ENCODE measurements at regions not wholly inside any gene's neighbourhood (a gene's known extent, or its start where the extent isn't known, plus 50 kb on each side); places are given as distances from the start of the nearest gene placed in this dataset.

DNA sequence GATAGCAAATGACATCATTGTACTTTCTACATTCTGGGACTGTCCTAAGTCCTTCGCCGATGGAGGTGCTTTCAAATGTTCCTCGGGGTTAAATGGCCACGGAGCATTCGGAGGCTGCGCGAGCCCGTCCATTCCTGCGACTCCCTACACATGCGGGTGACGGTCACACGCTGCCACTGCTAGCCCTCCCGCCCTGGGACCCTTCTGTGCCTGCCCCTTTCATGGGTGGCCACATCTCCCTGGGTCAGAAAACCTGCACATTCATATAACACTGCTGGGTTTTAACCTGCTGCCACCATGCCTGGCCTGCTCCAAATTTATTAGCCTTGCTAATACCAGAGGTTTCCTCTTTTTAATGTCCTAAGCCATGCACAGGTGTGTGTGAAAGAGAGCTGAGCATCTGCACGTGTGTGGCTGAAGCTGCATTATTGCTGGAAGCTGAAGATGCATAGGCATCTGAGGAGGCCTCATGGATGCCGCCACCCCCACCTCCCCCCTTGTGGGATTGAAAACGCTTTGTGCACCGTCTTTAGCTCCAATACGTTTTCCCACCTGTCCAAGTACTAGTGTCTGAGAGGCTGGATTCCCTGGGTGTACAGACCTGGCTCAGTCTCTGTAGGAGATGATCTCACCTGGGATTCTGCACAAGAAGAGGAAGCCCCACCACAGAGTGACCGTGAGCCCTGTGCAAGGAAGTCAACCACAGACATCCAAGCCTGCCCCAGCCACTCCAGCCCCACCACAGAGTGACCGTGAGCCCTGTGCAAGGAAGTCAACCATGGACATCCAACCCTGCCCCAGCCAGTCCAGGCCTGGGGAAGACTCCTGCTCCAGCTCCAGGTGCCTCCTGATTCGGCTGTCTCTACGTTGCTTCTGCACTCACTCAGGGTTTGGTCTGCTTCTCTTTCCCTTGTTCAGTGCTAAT, 626.4 kb downstream of the BRD1 start:
- H3K9me3 ChIP-seq (ENCODE audit: control insufficient read depth in 1 of 2, low read length in 2 of 2) = no peaks in the 10 kb centered on the region
- no peaks in the 10 kb centered on the region for H3K27me3 ChIP-seq (ENCODE audit: low read depth, low read length)
- H3K4me3 ChIP-seq (ENCODE audit: low read depth in 1 of 2, low read length in 2 of 2) = no peak overlapping the region
- H3K36me3 ChIP-seq (ENCODE audit: control insufficient read depth in 1 of 2, insufficient read depth in 2 of 2, low read length in 2 of 2) = no peaks in the 10 kb centered on the region
- no peak overlapping the region for H3K27ac ChIP-seq (ENCODE audit: low read length)
- peaks cover 0 to 7% of the 10 kb centered on the region in 2 donors for H3K4me1 ChIP-seq (ENCODE audit: control insufficient read depth in 1 of 2, insufficient read depth in 2 of 2, low read length in 2 of 2)

DNA sequence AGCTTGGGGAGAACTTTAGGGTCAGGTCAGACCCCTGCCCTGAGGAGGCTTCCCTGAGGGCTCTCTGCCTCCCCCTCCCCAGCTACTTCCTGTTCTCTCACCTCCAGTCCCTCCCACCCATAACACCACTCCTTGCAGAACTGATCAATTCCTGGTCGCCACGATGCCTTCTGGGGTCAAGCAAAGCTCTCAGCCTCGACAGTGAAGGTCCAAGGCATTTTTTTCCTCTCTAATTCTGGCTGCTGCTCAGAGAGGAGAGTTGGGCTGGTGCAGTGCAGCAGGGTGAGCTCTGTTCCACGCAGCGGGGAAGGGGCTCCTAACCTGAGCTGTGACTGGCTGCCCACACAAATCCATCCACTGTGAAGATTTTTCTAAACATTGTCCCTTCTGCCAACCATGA, 628.4 kb downstream of the BRD1 start:
- H3K9me3 ChIP-seq (ENCODE audit: control insufficient read depth in 1 of 2, low read length in 2 of 2) = no peaks in the 10 kb centered on the region
- no peaks in the 10 kb centered on the region for H3K27me3 ChIP-seq (ENCODE audit: low read depth, low read length)

DNA sequence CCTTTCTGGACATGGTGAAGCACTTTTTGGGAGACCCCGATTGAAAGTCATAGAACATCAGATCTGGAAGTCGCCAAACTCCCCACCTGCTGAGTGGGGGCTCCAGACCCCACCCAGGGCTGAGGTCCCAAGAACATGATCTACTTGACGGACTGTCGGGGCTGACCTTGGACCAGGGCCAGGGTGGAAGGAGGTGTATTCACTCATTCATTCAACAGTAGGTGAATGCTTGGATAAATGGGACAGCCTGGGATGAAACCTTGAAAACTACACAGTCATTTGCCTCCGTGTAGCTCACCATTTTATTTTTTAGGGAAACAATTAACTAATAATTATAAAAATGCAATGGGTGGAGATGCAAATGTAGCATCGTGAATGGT, 629.0 kb downstream of the BRD1 start:
- Histone ChIP-seq H3K4me3 (ENCODE audit: low read depth in 1 of 2, low read length in 2 of 2) (no peak overlapping the region), H3K9me3 (ENCODE audit: control insufficient read depth in 1 of 2, low read length in 2 of 2) (no peaks in the 10 kb centered on the region), H3K27me3 (ENCODE audit: low read depth, low read length) (no peaks in the 10 kb centered on the region), H3K27ac (ENCODE audit: low read length) (no peak overlapping the region), H3K4me1 (ENCODE audit: control insufficient read depth in 1 of 2, insufficient read depth in 2 of 2, low read length in 2 of 2) (peaks cover 0 to 7% of the 10 kb centered on the region in 2 donors), H3K36me3 (ENCODE audit: control insufficient read depth in 1 of 2, insufficient read depth in 2 of 2, low read length in 2 of 2) (no peaks in the 10 kb centered on the region)

More for the DNA sequence above, 628.4 kb downstream of the BRD1 start:
- no peak overlapping the region for H3K27ac ChIP-seq (ENCODE audit: low read length)
- no peak overlapping the region for H3K4me3 ChIP-seq (ENCODE audit: low read depth in 1 of 2, low read length in 2 of 2)
- H3K4me1 ChIP-seq (ENCODE audit: control insufficient read depth in 1 of 2, insufficient read depth in 2 of 2, low read length in 2 of 2) = peaks cover 0 to 7% of the 10 kb centered on the region in 2 donors
- H3K36me3 ChIP-seq (ENCODE audit: control insufficient read depth in 1 of 2, insufficient read depth in 2 of 2, low read length in 2 of 2) = no peaks in the 10 kb centered on the region

DNA sequence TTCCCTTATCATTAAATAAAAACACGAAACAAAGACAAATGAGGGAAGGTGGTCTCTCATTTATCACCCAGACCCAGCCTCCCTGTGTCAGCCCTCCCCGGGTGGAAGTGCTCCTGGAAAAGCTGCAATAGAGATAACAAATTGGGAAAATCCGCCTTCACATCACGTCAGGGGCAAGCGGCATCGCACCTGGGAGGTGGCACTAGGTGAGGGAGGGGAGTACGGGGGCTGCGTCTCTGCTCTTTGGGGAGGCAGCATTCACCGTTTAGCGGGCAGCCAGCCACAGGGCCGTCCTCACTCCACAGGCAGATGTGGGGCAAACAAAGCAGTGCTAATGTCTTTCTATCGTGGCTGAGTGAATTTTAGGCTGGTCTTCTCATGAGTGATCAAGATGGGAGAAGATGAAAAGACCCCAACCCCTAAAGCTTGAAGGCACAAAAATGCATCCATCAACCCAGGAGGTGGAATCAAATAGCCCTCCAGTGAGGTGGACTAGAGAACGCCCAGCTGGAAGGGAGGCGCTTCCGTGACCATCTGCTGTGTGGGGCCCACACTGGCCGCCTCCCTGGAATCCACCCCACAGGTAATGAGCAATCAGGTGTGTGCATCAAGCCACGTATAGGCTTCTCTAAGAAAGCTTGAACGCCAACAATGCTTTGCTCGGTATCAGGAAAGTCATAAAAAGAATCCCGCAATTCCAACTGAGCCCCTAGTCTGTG, 629.5 kb downstream of the BRD1 start:
- Histone ChIP-seq H3K9me3 (ENCODE audit: control insufficient read depth in 1 of 2, low read length in 2 of 2) (no peaks in the 10 kb centered on the region), H3K27me3 (ENCODE audit: low read depth, low read length) (no peaks in the 10 kb centered on the region), H3K27ac (ENCODE audit: low read length) (no peak overlapping the region), H3K4me3 (ENCODE audit: low read depth in 1 of 2, low read length in 2 of 2) (peak overlapping the region in 1 of 2 donors; percentile 35), H3K4me1 (ENCODE audit: control insufficient read depth in 1 of 2, insufficient read depth in 2 of 2, low read length in 2 of 2) (peaks cover 0 to 7% of the 10 kb centered on the region in 2 donors), H3K36me3 (ENCODE audit: control insufficient read depth in 1 of 2, insufficient read depth in 2 of 2, low read length in 2 of 2) (no peaks in the 10 kb centered on the region)

DNA sequence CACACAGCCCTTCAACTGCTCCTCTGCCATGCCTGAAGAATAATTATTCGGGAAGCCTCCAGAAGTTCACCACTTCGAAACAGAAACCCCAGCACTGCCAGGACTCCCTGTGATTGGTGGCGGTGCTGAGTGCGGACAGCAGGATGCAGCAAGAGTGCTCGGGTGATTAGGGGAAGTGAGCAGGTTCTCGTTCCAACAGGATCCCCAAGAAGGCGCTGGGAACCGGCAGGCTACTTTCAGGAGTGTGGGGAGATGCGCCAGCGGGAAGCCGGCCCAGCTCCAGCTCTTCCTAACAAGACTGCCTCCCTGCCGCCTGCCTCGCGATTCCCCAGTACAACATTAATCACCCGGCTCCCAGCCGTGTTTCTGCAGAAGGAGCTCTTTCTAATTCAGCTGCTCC, 630.2 kb downstream of the BRD1 start:
- Histone ChIP-seq H3K27me3 (ENCODE audit: low read depth, low read length) (no peaks in the 10 kb centered on the region), H3K4me1 (ENCODE audit: control insufficient read depth in 1 of 2, insufficient read depth in 2 of 2, low read length in 2 of 2) (peaks cover 0 to 7% of the 10 kb centered on the region in 2 donors), H3K4me3 (ENCODE audit: low read depth in 1 of 2, low read length in 2 of 2) (peak overlapping the region in 1 of 2 donors; percentile 35), H3K27ac (ENCODE audit: low read length) (no peak overlapping the region), H3K9me3 (ENCODE audit: control insufficient read depth in 1 of 2, low read length in 2 of 2) (no peaks in the 10 kb centered on the region), H3K36me3 (ENCODE audit: control insufficient read depth in 1 of 2, insufficient read depth in 2 of 2, low read length in 2 of 2) (no peaks in the 10 kb centered on the region)

DNA sequence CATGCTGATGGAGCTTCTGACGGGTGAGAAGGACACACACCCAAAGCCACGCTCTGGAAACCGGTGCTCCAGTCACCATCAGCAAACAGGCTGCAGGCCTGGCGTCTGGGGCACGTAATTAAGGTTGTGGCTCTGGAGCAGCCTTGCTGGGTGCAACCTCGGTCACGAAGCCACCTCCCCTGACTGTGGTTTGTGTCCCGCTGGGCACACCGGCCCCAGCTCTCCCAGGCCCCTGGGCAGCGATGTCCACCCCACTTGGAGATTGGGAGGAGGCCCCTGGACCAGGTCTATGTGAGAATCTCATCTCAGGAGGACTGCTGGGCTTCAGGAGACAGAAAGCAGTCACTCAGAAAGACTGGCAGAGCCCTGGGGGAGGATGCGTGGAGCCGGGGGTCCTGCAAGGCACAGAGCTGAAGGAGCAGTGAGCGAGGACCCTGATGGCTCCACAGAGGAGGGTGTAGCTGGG, 631.6 kb downstream of the BRD1 start:
- Histone ChIP-seq H3K27me3 (ENCODE audit: low read depth, low read length) (no peaks in the 10 kb centered on the region), H3K27ac (ENCODE audit: low read length) (no peak overlapping the region), H3K4me3 (ENCODE audit: low read depth in 1 of 2, low read length in 2 of 2) (no peak overlapping the region), H3K36me3 (ENCODE audit: control insufficient read depth in 1 of 2, insufficient read depth in 2 of 2, low read length in 2 of 2) (no peaks in the 10 kb centered on the region), H3K9me3 (ENCODE audit: control insufficient read depth in 1 of 2, low read length in 2 of 2) (no peaks in the 10 kb centered on the region), H3K4me1 (ENCODE audit: control insufficient read depth in 1 of 2, insufficient read depth in 2 of 2, low read length in 2 of 2) (peaks cover 0 to 7% of the 10 kb centered on the region in 2 donors)

DNA sequence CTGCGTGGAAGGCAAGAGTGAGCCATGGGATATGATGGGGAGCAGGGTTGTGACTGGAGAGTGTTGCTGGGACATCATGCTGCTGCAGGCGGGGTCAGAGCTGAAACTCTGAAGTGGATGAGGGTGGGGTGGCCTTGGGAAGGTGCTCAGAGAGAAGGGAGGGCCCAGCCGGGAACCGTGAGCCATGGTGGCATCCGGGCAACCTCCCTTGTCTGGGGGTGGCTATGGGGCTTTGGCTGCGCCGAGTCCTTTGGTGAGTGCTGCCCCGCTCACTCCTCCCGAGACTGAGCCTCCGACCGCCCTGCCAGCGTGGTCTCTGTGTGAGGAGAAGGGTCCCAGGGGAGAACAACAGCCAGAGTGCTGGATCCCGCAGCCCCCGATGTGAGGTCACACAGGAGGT, 632.0 kb downstream of the BRD1 start:
- Histone ChIP-seq H3K9me3 (ENCODE audit: control insufficient read depth in 1 of 2, low read length in 2 of 2) (no peaks in the 10 kb centered on the region), H3K4me3 (ENCODE audit: low read depth in 1 of 2, low read length in 2 of 2) (no peak overlapping the region), H3K36me3 (ENCODE audit: control insufficient read depth in 1 of 2, insufficient read depth in 2 of 2, low read length in 2 of 2) (no peaks in the 10 kb centered on the region), H3K27me3 (ENCODE audit: low read depth, low read length) (no peaks in the 10 kb centered on the region), H3K27ac (ENCODE audit: low read length) (no peak overlapping the region), H3K4me1 (ENCODE audit: control insufficient read depth in 1 of 2, insufficient read depth in 2 of 2, low read length in 2 of 2) (peaks cover 0 to 7% of the 10 kb centered on the region in 2 donors)

DNA sequence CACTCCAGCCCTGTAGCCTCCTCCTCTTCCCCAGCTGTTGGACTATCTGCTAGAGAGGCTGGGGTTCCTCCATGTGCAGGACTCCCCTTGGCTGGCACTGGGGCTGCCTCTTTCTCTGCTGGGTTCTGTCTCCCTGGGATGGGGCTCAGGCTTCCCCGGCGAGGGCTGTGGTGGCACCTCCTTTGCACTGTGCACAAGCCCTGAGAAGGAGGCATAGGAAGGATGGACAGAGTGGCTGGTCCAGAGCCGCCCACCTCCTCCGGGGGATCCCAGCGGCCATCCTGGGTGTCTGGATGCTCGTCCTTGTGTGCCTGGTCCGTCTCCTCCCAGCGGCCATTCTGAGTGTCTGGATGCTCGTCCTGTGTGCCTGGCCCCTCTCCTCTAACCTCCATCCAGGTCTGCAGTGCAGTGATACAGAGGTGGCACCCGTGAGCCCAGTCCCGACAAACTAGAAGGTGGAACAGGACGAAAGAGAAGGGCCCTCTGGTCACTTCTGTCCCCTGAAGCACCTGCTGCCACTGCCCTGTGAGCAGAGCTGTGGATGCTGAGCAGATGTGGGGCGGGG, 633.7 kb downstream of the BRD1 start:
- no peak overlapping the region for H3K27ac ChIP-seq (ENCODE audit: low read length)
- peaks cover 0 to 7% of the 10 kb centered on the region in 2 donors for H3K4me1 ChIP-seq (ENCODE audit: control insufficient read depth in 1 of 2, insufficient read depth in 2 of 2, low read length in 2 of 2)
- H3K9me3 ChIP-seq (ENCODE audit: control insufficient read depth in 1 of 2, low read length in 2 of 2) = no peaks in the 10 kb centered on the region
- no peaks in the 10 kb centered on the region for H3K36me3 ChIP-seq (ENCODE audit: control insufficient read depth in 1 of 2, insufficient read depth in 2 of 2, low read length in 2 of 2)
- no peaks in the 10 kb centered on the region for H3K27me3 ChIP-seq (ENCODE audit: low read depth, low read length)
- H3K4me3 ChIP-seq (ENCODE audit: low read depth in 1 of 2, low read length in 2 of 2) = no peak overlapping the region

DNA sequence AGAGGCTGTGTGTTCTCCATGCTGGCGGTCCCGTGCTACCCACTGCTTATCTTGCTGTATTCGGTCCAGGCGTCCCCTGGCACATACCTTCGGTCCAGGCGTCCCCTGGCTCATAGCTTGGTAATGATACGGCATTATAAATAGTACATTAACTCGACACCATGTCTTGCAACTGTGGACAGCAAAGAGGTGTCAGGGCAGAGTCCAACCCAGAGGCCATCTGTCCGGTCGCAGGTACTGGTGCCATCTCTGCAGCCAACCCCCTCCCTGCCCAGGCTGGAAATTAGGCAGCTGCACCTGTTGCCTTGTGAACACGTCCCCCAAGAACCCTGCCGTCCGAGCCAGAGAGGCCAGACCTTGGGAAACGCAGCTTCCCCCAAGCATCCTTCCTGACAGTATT, 634.3 kb downstream of the BRD1 start:
- Histone ChIP-seq H3K27ac (ENCODE audit: low read length) (no peak overlapping the region), H3K4me3 (ENCODE audit: low read depth in 1 of 2, low read length in 2 of 2) (no peak overlapping the region), H3K36me3 (ENCODE audit: control insufficient read depth in 1 of 2, insufficient read depth in 2 of 2, low read length in 2 of 2) (no peaks in the 10 kb centered on the region), H3K4me1 (ENCODE audit: control insufficient read depth in 1 of 2, insufficient read depth in 2 of 2, low read length in 2 of 2) (peaks cover 0 to 7% of the 10 kb centered on the region in 2 donors), H3K27me3 (ENCODE audit: low read depth, low read length) (no peaks in the 10 kb centered on the region), H3K9me3 (ENCODE audit: control insufficient read depth in 1 of 2, low read length in 2 of 2) (no peaks in the 10 kb centered on the region)

DNA sequence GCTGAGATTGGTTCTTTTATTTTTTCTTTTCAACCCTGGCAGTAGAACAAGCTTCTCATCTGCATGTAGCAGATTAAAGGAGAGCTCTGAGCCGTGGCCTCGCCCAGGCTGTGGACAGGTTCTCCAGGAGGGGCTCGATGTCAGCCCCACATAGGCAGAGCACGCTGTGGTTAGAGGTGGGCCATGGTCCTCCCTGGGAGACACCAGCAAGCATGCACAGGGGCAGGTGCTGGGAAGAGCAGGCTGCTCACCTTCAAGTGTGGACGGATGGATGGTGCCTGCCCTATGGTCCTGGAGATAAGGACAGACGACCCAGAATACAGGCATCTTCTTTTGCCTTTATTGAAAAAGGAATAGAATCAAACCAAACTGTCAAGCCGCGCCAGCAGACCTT, 634.8 kb downstream of the BRD1 start:
- Histone ChIP-seq H3K27ac (ENCODE audit: low read length) (no peak overlapping the region), H3K36me3 (ENCODE audit: control insufficient read depth in 1 of 2, insufficient read depth in 2 of 2, low read length in 2 of 2) (no peaks in the 10 kb centered on the region), H3K4me3 (ENCODE audit: low read depth in 1 of 2, low read length in 2 of 2) (no peak overlapping the region), H3K4me1 (ENCODE audit: control insufficient read depth in 1 of 2, insufficient read depth in 2 of 2, low read length in 2 of 2) (peaks cover 0 to 3% of the 10 kb centered on the region in 2 donors), H3K9me3 (ENCODE audit: control insufficient read depth in 1 of 2, low read length in 2 of 2) (no peaks in the 10 kb centered on the region), H3K27me3 (ENCODE audit: low read depth, low read length) (no peaks in the 10 kb centered on the region)

DNA sequence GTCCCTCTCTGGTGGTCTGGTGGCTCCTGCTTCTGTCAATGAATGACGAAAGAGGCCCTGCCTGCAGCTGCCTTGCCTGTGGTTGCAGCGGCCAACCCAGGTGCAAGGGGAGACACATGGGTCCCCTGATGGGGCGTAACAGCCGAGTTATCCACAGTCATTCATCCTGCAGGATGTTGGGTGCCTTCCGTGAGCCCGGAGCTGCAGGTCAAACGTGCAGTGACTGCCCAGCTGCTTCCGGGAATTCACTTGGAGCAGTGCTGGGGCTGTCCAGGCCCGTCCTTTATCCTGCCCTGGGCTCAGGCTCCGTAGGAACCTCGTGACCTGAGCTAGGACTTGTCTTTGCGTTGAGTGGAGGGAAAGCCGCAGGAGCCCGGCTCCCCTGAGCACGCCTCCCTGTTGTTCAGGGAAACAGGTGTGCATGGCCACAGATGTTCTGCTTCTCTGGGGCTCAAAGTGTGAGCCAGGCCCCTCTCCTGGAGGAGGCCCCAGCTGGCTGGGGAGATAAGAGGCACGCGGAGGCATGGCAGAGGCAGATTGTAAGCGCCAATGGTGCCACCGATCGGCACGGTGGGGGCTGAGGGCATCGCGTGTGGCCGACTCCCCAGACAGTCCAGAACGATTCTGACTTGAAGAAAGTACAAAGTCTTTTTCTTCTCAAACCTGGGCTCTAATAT, 635.4 kb downstream of the BRD1 start:
- H3K36me3 ChIP-seq (ENCODE audit: control insufficient read depth in 1 of 2, insufficient read depth in 2 of 2, low read length in 2 of 2) = no peaks in the 10 kb centered on the region
- no peak overlapping the region for H3K4me3 ChIP-seq (ENCODE audit: low read depth in 1 of 2, low read length in 2 of 2)
- H3K27me3 ChIP-seq (ENCODE audit: low read depth, low read length) = no peaks in the 10 kb centered on the region
- no peaks in the 10 kb centered on the region for H3K9me3 ChIP-seq (ENCODE audit: control insufficient read depth in 1 of 2, low read length in 2 of 2)
- H3K4me1 ChIP-seq (ENCODE audit: control insufficient read depth in 1 of 2, insufficient read depth in 2 of 2, low read length in 2 of 2) = no peaks in the 10 kb centered on the region
- no peak overlapping the region for H3K27ac ChIP-seq (ENCODE audit: low read length)

Measured in muscle layer of duodenum (tissue), 2 donors.